ENCODE measurements at regions not wholly inside any gene's neighbourhood (a gene's known extent, or its start where the extent isn't known, plus 50 kb on each side); places are given as distances from the start of the nearest gene placed in this dataset.
"Not testable (repeated sequence)": the region's sequence is repeated elsewhere in the genome, so short reads cannot be mapped to it uniquely, and the experiment has no call there.

- no peak for TF ChIP-seq CTCF (IDR thresholded peaks at IDR 0.05; ENCODE audit: insufficient read depth, low read length, poor library complexity, severe bottlenecking)
- DNase-seq (ENCODE audit: low read depth): no peak
- H3K27me3 ChIP-seq (ENCODE audit: control insufficient read depth, insufficient read depth, low read length): no peaks in the 10 kb centered on the region
- no peaks in the 10 kb centered on the region for H3K36me3 ChIP-seq (ENCODE audit: control insufficient read depth, insufficient read depth, low read length)
- no peak overlapping the region for H3K4me3 ChIP-seq (ENCODE audit: low read depth, low read length)
Measured at GRCh38 chr4:11073621-11074051, 355.1 kb downstream of the HS3ST1 start.

- no peak for TF ChIP-seq CTCF (IDR thresholded peaks at IDR 0.05; ENCODE audit: insufficient read depth, low read length, poor library complexity, severe bottlenecking)
- H3K27me3 ChIP-seq (ENCODE audit: control insufficient read depth, insufficient read depth, low read length): no peaks in the 10 kb centered on the region
- H3K36me3 ChIP-seq (ENCODE audit: control insufficient read depth, insufficient read depth, low read length): no peaks in the 10 kb centered on the region
- no peak for DNase-seq (ENCODE audit: low read depth)
- no peak overlapping the region for H3K4me3 ChIP-seq (ENCODE audit: low read depth, low read length)
Measured at GRCh38 chr4:11072999-11073398, 355.7 kb downstream of the HS3ST1 start.

DNA sequence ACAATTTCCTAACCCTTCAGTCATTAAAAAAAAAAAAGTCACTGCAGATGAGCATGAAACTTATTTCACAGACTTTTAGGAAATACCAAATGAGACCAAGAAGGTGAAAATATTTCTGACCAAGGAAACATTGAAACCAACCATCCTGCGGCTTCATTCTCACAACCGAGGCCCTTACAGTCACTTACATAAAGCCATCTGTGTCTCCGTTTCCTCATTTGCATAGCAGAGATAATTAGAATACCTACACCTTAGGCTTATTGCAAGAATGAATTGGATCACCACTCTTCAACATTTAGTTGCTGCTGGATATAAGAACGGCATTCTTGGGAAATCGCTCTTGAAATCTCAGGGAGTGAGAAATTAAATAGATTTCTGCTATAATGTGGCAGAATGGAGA, 356.2 kb downstream of the HS3ST1 start:
- no peak for DNase-seq (ENCODE audit: low read depth)
- no peak for TF ChIP-seq CTCF (IDR thresholded peaks at IDR 0.05; ENCODE audit: insufficient read depth, low read length, poor library complexity, severe bottlenecking)
- Histone ChIP-seq H3K4me3 (ENCODE audit: low read depth, low read length) (no peak overlapping the region), H3K36me3 (ENCODE audit: control insufficient read depth, insufficient read depth, low read length) (no peaks in the 10 kb centered on the region), H3K27me3 (ENCODE audit: control insufficient read depth, insufficient read depth, low read length) (no peaks in the 10 kb centered on the region)

DNA sequence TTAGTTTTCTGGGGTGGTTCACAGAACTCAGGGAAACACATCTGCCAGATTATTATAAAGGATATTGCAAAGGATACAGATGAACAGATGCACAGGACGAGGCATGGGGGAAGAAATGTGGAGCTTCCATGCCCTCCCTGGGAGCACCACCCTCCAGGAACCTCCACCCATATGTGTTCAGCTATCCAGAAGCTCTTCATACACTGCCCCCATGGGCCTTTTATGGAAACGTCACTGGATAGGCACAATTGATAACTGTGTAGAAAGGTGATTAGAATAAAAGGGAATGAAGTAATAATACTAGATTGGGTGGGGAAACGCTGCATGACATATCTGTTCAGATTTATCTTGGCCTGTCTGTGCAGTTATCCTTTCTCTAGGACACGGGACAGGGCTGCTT, 357.9 kb downstream of the HS3ST1 start:
- DNase-seq (ENCODE audit: low read depth): no peak
- H3K4me3 ChIP-seq (ENCODE audit: low read depth, low read length): no peak overlapping the region
- no peak for TF ChIP-seq CTCF (IDR thresholded peaks at IDR 0.05; ENCODE audit: insufficient read depth, low read length, poor library complexity, severe bottlenecking)
- no peaks in the 10 kb centered on the region for H3K36me3 ChIP-seq (ENCODE audit: control insufficient read depth, insufficient read depth, low read length)
- no peaks in the 10 kb centered on the region for H3K27me3 ChIP-seq (ENCODE audit: control insufficient read depth, insufficient read depth, low read length)

- no peak for TF ChIP-seq CTCF (IDR thresholded peaks at IDR 0.05; ENCODE audit: insufficient read depth, low read length, poor library complexity, severe bottlenecking)
- H3K36me3 ChIP-seq (ENCODE audit: control insufficient read depth, insufficient read depth, low read length): no peaks in the 10 kb centered on the region
- H3K4me3 ChIP-seq (ENCODE audit: low read depth, low read length): no peak overlapping the region
- no peaks in the 10 kb centered on the region for H3K27me3 ChIP-seq (ENCODE audit: control insufficient read depth, insufficient read depth, low read length)
- no peak for DNase-seq (ENCODE audit: low read depth)
Measured at GRCh38 chr4:11069581-11070211, 359.0 kb downstream of the HS3ST1 start.

GRCh38 chr4:11069083-11069482, 359.6 kb downstream of the HS3ST1 start:
- no peak for DNase-seq (ENCODE audit: low read depth)
- H3K27me3 ChIP-seq (ENCODE audit: control insufficient read depth, insufficient read depth, low read length): no peaks in the 10 kb centered on the region
- H3K36me3 ChIP-seq (ENCODE audit: control insufficient read depth, insufficient read depth, low read length): no peaks in the 10 kb centered on the region
- H3K4me3 ChIP-seq (ENCODE audit: low read depth, low read length): no peak overlapping the region
- no peak for TF ChIP-seq CTCF (IDR thresholded peaks at IDR 0.05; ENCODE audit: insufficient read depth, low read length, poor library complexity, severe bottlenecking)

DNA sequence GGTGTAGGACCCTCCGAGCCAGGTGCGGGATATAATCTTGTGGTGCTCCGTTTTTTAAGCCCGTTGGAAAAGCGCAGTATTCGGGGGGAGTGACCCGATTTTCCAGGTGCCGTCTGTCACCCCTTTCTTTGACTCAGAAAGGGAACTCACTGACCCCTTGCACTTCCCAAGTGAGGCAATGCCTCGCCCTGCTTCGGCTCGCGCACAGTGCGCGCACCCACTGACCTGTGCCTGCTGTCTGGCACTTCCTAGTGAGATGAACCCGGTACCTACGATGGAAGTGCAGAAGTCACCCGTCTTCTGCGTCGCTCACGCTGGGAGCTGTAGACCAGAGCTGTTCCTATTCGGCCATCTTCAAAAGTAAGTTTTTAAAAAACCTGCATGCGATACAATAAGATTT, 362.1 kb downstream of the HS3ST1 start:
- DNase-seq (ENCODE audit: low read depth); H3K4me3 ChIP-seq (ENCODE audit: low read depth, low read length); H3K36me3 ChIP-seq (ENCODE audit: control insufficient read depth, insufficient read depth, low read length); H3K27me3 ChIP-seq (ENCODE audit: control insufficient read depth, insufficient read depth, low read length): not testable (repeated sequence)

DNA sequence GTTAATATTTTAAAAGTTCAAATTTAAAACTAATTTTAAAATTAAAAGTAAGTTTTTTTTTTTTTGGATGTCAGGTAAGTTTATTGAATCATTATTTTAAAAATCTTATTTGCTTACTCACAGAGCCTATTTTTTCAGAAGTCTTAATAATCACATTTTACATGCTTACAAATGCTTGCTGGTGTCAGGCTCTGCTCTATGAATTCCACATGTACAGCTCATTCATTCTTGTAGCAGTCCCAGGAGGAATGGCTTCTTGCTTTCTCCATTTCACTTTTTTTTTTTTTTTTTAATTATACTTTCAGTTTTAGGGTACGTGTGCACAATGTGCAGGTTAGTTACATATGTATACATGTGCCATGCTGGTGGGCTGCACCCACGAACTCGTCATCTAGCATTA, 368.1 kb downstream of the HS3ST1 start:
- not testable (repeated sequence) for H3K36me3 ChIP-seq (ENCODE audit: control insufficient read depth, insufficient read depth, low read length); H3K4me3 ChIP-seq (ENCODE audit: low read depth, low read length); DNase-seq (ENCODE audit: low read depth); H3K27me3 ChIP-seq (ENCODE audit: control insufficient read depth, insufficient read depth, low read length)

- not testable (repeated sequence) for H3K27me3 ChIP-seq (ENCODE audit: control insufficient read depth, insufficient read depth, low read length); DNase-seq (ENCODE audit: low read depth); H3K36me3 ChIP-seq (ENCODE audit: control insufficient read depth, insufficient read depth, low read length); H3K4me3 ChIP-seq (ENCODE audit: low read depth, low read length)
Measured at GRCh38 chr4:11054937-11055336, 370.4 kb upstream of the CLNK start.

Data from kidney epithelial cell (primary cell).